ENCODE measurements at regions not wholly inside any gene's neighbourhood (a gene's known extent, or its start where the extent isn't known, plus 50 kb on each side); places are given as distances from the start of the nearest gene placed in this dataset.
A peak's percentile ranks its signal among the peaks of the same experiment; 100 is the strongest.

DNA sequence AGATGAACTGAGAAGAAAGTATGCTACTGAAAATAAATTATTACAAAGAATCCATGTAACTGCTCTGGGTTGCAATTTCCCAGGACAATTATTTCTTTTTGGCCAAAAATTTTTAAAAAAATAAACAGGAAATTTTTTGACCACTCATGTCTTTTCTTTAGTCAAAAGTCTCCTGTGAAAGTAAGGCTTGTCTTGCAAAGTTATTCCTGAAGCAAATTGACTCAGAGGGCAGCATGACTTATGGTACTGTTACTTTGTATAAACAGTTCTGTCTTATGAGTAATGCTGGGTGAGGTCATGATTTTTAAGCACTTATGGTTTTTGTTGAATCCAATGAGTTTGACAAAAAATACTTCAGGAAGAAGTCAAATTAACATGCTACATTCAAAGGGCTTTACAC, 292.8 kb upstream of the ARSJ start:
- ATAC-seq (replicated peaks in 6 of 8) = peak in 3 of 8 experiments; percentile 54 to 98 (median 98)
- Histone ChIP-seq H3K4me3 (no peak overlapping the region), H3K27ac (no peak overlapping the region), H3K4me1 (replicated peaks in 1 of 2) (peaks cover 0 to 6% of the 10 kb centered on the region in 2 donors)
- in situ Hi-C loops (cut with MboI; ENCODE audit: low pct_unique_long_range_greater_than_20kb in 2 of 9, low sequenced_read_pairs in 9 of 9, unreplicated experiment in 9 of 9) = no loop called here

DNA sequence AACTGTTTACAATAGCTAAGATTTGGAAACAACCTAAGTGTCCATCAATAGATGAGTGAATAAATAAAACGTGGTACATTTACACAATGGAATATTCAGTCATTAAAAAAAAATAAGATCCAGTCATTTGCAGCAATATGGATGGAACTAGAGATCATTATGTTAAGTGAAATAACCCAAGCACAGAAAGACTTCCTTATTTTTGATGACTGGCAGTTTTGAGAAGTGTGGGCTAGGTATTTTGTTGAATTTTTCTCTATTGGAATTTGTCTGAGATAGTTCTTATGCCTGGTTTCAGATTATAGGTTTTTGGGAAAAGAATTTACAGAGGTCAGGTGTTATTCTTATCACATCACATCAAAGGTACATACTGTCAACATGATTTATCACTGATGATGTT, 293.8 kb upstream of the ARSJ start:
- no peak for ATAC-seq (replicated peaks in 6 of 8)
- in situ Hi-C loops (cut with MboI; ENCODE audit: low pct_unique_long_range_greater_than_20kb in 2 of 9, low sequenced_read_pairs in 9 of 9, unreplicated experiment in 9 of 9) = no loop called here
- Histone ChIP-seq H3K4me3 (no peak overlapping the region), H3K4me1 (replicated peaks in 1 of 2) (peaks cover 0 to 6% of the 10 kb centered on the region in 2 donors), H3K27ac (no peak overlapping the region)
- WGBS, 10 experiments = 0 to 100% (median 20%) methylated on average over 1 of the region's 1 CpG; no CpG with 5 or more reads in 3 of the 10 experiments

DNA sequence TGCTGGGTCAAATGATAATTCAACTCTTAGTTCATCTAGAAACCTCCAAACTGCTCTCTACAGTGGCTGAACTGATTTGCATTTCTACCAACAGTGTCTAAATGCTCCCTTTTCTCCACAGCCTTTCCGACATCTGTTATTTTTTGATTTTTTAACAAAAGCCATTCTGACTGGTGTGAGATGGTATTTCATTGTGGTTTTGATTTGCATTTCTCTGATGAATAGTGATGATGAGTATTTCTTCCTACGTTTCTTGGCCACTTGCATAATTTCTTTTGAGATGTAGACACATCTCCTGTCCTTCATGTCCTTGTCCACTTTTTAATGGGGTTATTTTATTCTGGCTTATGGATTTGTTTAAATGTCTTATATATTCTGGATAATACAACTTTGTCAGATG, 298.2 kb upstream of the ARSJ start:
- peak in 2 of 8 experiments; percentile 56 for ATAC-seq (replicated peaks in 6 of 8)
- Histone ChIP-seq H3K4me3 (no peak overlapping the region), H3K4me1 (replicated peaks in 1 of 2) (no peaks in the 10 kb centered on the region), H3K27ac (no peak overlapping the region)
- 19 to 100% (median 79%) methylated on average over 1 to 2 of the region's 2 CpGs; no CpG with 5 or more reads in 1 of the 10 experiments for WGBS, 10 experiments
- in situ Hi-C loops (cut with MboI; ENCODE audit: low pct_unique_long_range_greater_than_20kb in 2 of 9, low sequenced_read_pairs in 9 of 9, unreplicated experiment in 9 of 9) = no loop called here

DNA sequence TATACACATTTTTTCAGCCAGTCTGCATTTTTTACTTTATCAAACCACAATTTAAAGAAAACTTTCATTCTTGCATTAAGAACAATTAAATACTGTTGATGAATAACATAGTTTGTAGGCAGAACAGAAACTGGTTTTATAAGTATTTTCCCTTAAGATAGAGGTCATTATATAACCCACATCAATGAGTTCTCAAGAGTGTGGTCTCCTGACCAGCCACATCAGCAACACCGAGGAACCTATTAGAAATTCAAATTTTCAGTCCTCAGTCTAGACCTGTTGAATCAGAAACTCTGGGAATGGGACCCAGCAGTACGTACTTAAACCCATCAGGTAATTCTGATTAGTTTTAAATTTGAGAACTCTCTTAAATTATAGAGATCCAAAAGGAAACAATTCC, 299.6 kb upstream of the ARSJ start:
- 30 to 100% (median 81%) methylated on average over 1 to 2 of the region's 2 CpGs for WGBS, 10 experiments
- H3K4me1 ChIP-seq (replicated peaks in 1 of 2) = no peaks in the 10 kb centered on the region
- no peak for ATAC-seq (replicated peaks in 6 of 8)
- no peak overlapping the region for H3K4me3 ChIP-seq
- no peak overlapping the region for H3K27ac ChIP-seq
- in situ Hi-C loops (cut with MboI; ENCODE audit: low pct_unique_long_range_greater_than_20kb in 2 of 9, low sequenced_read_pairs in 9 of 9, unreplicated experiment in 9 of 9) = no loop called here

DNA sequence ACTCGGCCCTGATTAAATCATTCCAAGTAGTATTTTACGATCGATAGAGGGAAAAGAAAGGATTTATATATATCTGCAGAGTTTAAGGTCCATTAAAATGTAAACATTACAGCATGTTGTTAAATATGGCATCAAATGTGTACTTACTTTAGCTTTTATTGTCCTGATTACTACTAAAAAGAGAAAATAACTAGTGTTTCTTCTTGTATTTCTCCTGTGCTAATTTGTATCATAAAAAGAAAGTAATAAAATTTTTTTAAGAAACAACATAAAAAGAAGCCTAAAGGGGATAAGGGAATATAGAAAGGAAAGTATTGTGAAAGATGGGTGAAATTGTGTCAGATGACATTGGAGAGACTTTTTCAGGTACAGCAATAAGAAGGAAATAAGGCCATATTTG, 300.3 kb upstream of the ARSJ start:
- Histone ChIP-seq H3K4me3 (no peak overlapping the region), H3K27ac (no peak overlapping the region), H3K4me1 (replicated peaks in 1 of 2) (no peaks in the 10 kb centered on the region)
- in situ Hi-C loops (cut with MboI; ENCODE audit: low pct_unique_long_range_greater_than_20kb in 2 of 9, low sequenced_read_pairs in 9 of 9, unreplicated experiment in 9 of 9) = no loop called here
- 67 to 96% (median 86%) methylated on average over 2 to 3 of the region's 3 CpGs for WGBS, 10 experiments
- ATAC-seq (replicated peaks in 6 of 8) = no peak

DNA sequence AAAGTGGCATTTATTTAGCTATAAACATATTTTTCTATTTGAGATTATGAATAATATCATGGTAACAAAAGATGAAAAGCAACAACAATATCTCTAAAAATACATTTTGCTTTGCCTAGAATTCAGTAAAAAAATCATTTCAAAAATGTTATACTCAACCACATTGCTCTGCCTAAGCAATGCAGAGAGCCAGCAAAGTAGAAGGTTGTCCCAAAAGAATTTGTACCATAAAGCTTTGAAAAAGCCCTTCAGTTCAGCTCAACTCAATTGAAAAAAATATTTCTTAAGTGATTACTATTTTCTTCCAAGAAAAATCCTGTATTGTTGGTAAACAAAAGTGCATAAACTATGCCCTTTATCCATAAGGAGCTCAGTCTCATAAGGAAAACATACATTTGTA, 301.2 kb upstream of the ARSJ start:
- no peaks in the 10 kb centered on the region for H3K4me1 ChIP-seq (replicated peaks in 1 of 2)
- in situ Hi-C loops (cut with MboI; ENCODE audit: low pct_unique_long_range_greater_than_20kb in 2 of 9, low sequenced_read_pairs in 9 of 9, unreplicated experiment in 9 of 9) = no loop called here
- no peak overlapping the region for H3K4me3 ChIP-seq
- ATAC-seq (replicated peaks in 6 of 8) = no peak
- H3K27ac ChIP-seq = no peak overlapping the region

DNA sequence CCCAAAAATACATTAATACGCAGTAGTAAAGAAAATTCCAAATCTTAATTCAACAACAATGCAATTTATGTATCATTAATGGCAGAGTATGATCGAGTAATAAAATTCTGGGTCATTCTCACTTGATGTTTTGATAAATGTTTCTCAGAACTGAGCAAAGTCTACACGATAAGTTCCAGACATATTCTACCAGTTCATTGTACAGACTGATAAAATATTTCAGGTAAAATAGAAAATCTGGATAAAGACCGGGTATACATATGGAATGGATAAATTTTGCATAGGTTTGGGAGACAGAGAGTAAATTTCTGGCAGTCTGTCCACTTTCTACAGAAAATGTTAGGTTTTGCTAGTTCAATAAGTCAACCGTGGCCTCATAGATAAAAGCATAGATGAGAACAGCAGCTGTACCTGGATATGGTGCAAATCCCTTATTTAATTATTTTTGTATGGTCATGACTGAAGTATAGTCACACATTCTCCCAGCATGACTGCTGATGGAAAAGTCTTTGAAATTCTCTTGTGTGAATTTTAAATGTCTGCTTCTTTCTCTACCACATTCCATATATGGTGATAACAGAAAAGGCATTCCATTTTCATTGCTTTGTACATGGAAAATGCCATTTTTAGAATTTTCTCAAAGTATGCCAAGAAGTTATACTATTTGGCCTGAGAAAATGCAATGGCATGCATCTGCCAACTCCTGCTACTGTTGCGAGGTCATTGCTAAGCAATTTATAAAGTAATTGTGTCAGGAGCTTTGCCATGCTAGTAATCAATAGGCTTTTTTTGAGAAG, 301.9 kb upstream of the ARSJ start:
- peak in 2 of 8 experiments; percentile 50 to 56 for ATAC-seq (replicated peaks in 6 of 8)
- Histone ChIP-seq H3K4me3 (no peak overlapping the region), H3K4me1 (replicated peaks in 1 of 2) (no peaks in the 10 kb centered on the region), H3K27ac (no peak overlapping the region)
- in situ Hi-C loops (cut with MboI; ENCODE audit: low pct_unique_long_range_greater_than_20kb in 2 of 9, low sequenced_read_pairs in 9 of 9, unreplicated experiment in 9 of 9) = no loop called here
- WGBS, 10 experiments = 44 to 100% (median 87%) methylated on average over 2 to 6 of the region's 6 CpGs

DNA sequence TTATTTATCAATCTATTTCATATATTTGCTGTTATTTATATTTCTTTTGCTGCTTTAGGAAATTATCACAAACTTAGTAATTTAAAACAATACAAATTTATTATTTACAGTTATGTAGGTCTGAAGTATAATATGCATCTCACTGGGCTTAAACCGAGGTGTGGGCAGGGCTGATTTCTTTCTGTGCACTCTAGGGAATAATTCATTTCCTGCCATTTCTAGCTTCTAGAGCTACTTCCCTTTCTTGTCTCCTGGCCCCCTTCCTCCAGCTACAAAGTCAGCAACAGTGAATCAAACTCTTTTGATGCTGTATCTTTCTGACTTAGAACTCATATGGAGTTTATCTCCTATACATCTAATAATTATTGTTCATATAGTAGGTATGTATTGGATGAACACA, 303.5 kb upstream of the ARSJ start:
- 0 to 82% (median 54%) methylated on average over 1 of the region's 1 CpG; no CpG with 5 or more reads in 2 of the 10 experiments for WGBS, 10 experiments
- ATAC-seq (replicated peaks in 6 of 8) = no peak
- no peak overlapping the region for H3K27ac ChIP-seq
- in situ Hi-C loops (cut with MboI; ENCODE audit: low pct_unique_long_range_greater_than_20kb in 2 of 9, low sequenced_read_pairs in 9 of 9, unreplicated experiment in 9 of 9) = no loop called here
- H3K4me3 ChIP-seq = no peak overlapping the region
- H3K4me1 ChIP-seq (replicated peaks in 1 of 2) = no peaks in the 10 kb centered on the region

DNA sequence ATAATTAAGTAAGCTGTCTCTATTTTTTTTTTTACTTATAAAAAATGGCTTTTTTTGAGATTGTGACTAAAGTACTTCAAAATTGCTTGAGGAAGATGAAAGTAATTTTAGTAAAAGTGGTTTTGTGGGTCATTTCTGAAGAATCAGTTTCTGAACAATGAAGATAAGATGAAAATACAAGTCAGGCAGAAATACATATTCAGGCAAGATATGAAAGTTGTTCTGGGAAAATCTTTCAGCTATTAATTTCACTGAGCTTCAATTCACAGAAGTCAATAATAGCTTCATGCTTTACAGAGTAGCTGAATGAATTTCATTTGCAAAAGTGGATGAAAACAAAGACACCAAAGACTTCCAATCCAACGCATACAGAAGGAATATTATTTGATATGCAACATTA, 305.2 kb upstream of the ARSJ start:
- no peak overlapping the region for H3K4me3 ChIP-seq
- ATAC-seq (replicated peaks in 6 of 8) = no peak
- in situ Hi-C loops (cut with MboI; ENCODE audit: low pct_unique_long_range_greater_than_20kb in 2 of 9, low sequenced_read_pairs in 9 of 9, unreplicated experiment in 9 of 9) = no loop called here
- no peaks in the 10 kb centered on the region for H3K4me1 ChIP-seq (replicated peaks in 1 of 2)
- WGBS, 10 experiments = 14 to 100% (median 100%) methylated on average over 1 of the region's 1 CpG
- H3K27ac ChIP-seq = no peak overlapping the region

DNA sequence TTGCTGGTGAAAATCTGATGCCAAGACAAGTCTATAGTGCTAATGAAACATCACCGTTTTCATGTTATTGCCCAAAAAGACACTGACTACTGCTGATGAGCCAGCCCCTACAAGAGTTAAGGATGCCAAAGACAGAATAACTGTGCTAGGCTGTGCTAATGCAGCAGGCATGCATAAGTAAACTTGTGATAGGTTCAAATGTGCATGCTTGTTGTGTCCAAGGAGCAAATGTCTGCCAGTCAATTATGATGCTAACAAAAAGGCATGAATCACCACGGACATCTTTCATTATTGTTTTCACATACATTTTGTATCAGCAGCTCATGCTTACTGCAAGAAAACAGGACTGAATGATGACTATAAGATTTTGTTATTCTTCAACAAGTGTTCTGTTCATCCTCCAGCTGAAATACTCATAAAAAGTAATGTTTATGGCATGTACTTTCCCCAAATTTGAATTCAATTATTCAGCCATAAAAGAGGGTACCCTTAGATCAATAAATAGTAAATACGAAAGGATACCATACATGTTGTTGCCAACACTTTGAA, 306.9 kb upstream of the ARSJ start:
- peak in 2 of 8 experiments; percentile 41 to 55 for ATAC-seq (replicated peaks in 6 of 8)
- WGBS, 10 experiments = 36 to 100% (median 79%) methylated on average over 1 to 3 of the region's 3 CpGs; no CpG with 5 or more reads in 1 of the 10 experiments
- Histone ChIP-seq H3K27ac (no peak overlapping the region), H3K4me1 (replicated peaks in 1 of 2) (no peaks in the 10 kb centered on the region), H3K4me3 (no peak overlapping the region)
- in situ Hi-C loops (cut with MboI; ENCODE audit: low pct_unique_long_range_greater_than_20kb in 2 of 9, low sequenced_read_pairs in 9 of 9, unreplicated experiment in 9 of 9) = no loop called here

DNA sequence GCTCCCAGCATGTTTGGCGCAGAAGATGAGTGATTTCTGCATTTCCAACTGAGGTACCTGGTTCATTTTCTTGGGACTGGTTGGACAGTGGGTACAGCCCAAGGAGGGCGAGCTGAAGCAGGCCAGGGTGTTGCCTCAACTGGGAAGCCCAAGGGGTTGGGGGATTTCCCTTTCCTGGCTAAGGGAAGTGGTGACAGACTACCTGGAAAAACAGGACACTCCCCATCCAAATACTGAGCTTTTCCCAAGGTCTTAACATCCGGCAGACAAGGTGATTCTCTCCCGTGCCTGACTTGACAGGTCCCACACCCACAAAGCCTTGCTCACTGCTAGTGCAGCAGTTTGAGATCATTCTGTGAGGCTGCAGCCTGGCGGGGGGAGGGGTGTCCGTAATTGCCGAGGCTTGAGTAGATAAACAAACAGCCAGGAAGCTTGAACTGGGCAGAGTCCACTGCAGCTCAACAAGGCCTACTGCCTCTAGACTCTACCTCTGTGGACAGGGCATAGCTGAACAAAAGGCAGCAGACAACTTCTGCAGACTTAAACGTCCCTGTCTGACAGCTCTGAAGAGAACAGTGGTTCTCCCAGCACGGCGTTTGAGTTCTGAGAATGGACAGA, 307.7 kb upstream of the ARSJ start:
- no peak for ATAC-seq (replicated peaks in 6 of 8)
- H3K4me3 ChIP-seq = no peak overlapping the region
- 71 to 100% (median 100%) methylated on average over 1 to 5 of the region's 10 CpGs; no CpG with 5 or more reads in 2 of the 10 experiments for WGBS, 10 experiments
- no peaks in the 10 kb centered on the region for H3K4me1 ChIP-seq (replicated peaks in 1 of 2)
- in situ Hi-C loops (cut with MboI; ENCODE audit: low pct_unique_long_range_greater_than_20kb in 2 of 9, low sequenced_read_pairs in 9 of 9, unreplicated experiment in 9 of 9) = no loop called here
- H3K27ac ChIP-seq = no peak overlapping the region

DNA sequence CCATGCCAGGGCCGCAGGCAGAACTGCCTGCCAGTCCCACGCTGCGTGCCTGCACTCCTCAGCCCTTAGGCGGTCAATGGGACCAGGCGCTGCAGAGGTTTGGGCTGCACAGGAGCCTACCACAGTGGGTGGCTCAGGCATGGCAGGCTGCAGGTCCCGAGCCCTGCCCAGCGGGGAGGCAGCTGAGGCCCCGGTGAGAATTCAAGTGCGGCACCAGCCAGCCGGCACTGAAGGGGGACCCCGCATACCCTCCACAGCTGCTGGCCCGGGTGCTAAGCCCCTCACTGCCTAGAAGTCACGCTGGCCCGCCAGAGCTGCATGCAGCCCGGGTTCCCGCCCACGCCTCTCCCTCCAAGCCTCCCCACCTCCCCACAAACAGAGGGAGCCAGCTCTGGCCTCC, 302.5 kb upstream of the UGT8 start:
- H3K4me3 ChIP-seq = no peak overlapping the region
- H3K4me1 ChIP-seq (replicated peaks in 1 of 2) = no peaks in the 10 kb centered on the region
- 83 to 100% (median 100%) methylated on average over 1 to 9 of the region's 17 CpGs; no CpG with 5 or more reads in 7 of the 10 experiments for WGBS, 10 experiments
- in situ Hi-C loops (cut with MboI; ENCODE audit: low pct_unique_long_range_greater_than_20kb in 2 of 9, low sequenced_read_pairs in 9 of 9, unreplicated experiment in 9 of 9) = no loop called here
- H3K27ac ChIP-seq = no peak overlapping the region
- no peak for ATAC-seq (replicated peaks in 6 of 8)

DNA sequence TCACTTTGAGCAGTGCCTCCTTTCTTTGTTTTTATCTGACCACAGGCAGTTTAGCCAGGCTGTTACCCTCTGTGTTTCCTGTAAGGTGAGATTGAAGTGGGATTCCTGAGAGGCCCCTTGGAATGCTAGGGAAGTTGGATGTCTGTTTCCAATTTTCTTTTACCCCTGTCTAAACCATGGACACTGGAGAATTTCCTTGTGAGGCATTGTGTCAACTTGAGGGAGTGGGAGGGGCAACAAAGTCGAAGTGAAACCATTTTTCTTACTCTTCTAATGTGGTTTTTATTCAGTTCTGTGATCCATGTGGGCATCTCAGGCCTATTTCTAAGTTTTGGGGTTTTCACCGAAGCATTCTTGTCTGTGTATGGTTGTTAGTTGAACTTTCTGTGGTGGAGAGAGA, 296.1 kb upstream of the UGT8 start:
- H3K27ac ChIP-seq = no peak overlapping the region
- ATAC-seq (replicated peaks in 6 of 8) = no peak
- no peaks in the 10 kb centered on the region for H3K4me1 ChIP-seq (replicated peaks in 1 of 2)
- no peak overlapping the region for H3K4me3 ChIP-seq
- WGBS, 10 experiments = 7 to 100% (median 88%) methylated on average over 1 to 2 of the region's 2 CpGs; no CpG with 5 or more reads in 1 of the 10 experiments
- in situ Hi-C loops (cut with MboI; ENCODE audit: low pct_unique_long_range_greater_than_20kb in 2 of 9, low sequenced_read_pairs in 9 of 9, unreplicated experiment in 9 of 9) = no loop called here

DNA sequence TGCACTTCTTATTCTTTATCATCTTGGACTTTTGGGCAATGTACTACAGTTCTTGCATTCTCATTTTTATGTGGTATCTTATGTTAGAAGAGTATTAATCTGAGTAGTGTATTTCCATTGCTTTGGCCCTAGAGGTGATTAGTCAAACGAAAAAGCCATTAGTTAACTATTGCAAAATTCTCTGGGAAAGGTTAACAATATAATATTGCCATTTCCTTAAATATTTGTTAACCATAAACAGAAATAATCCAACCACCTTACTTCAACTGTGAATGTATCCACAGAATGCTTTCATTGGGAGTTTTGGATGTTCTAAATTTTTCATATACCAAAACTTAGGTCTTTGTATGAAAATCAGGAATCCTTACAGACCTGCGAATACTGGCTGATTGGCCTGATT, 294.6 kb upstream of the UGT8 start:
- ATAC-seq (replicated peaks in 6 of 8) = no peak
- in situ Hi-C loops (cut with MboI; ENCODE audit: low pct_unique_long_range_greater_than_20kb in 2 of 9, low sequenced_read_pairs in 9 of 9, unreplicated experiment in 9 of 9) = no loop called here
- WGBS, 10 experiments = 19 to 100% (median 80%) methylated on average over 1 to 2 of the region's 2 CpGs; no CpG with 5 or more reads in 1 of the 10 experiments

More for the DNA sequence above, 294.6 kb upstream of the UGT8 start:
- Histone ChIP-seq H3K27ac (no peak overlapping the region), H3K4me1 (replicated peaks in 1 of 2) (no peaks in the 10 kb centered on the region), H3K4me3 (no peak overlapping the region)
